H1 (cell line): ENCODE measurements at regions not wholly inside any gene's neighbourhood (a gene's known extent, or its start where the extent isn't known, plus 50 kb on each side); places are given as distances from the start of the nearest gene placed in this dataset.

Experiments used
- CHD1 ChIP-seq: IDR thresholded peaks from 2 replicates; pipeline ENCODE4 v1.6.1; 2012; ENCODE audit warnings: low read depth, low read length, improper control_type of control experiment
- POU5F1 ChIP-seq: IDR thresholded peaks from 2 replicates; pipeline ENCODE4 v1.6.1; 2011; ENCODE audit warnings: low read depth, mild to moderate bottlenecking, low read length, moderate library complexity

DNA sequence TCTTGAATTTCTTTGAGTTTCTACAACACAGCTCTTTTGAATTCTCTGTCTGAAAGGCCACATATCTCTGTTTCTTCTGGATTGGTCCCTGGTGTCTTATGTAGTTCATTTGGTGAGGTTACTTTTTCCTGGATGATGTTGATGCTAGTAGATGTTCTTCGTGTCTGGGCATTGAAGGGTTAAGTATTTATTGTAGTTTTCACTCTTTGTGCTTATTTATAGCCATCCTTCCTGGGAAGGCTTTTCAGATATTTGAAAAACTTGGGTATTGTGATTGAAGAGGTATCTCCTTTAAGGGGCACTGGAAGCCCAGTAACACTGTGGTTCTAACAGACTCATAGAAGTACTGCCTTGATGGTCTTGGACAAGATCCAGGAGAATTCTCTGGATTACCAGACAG, 338.5 kb upstream of the SPRY2 start (continued):
- no peak for TF ChIP-seq CHD1
- no peak for TF ChIP-seq POU5F1
